GM12865 (cell line): ENCODE measurements at regions not wholly inside any gene's neighbourhood (a gene's known extent, or its start where the extent isn't known, plus 50 kb on each side); places are given as distances from the start of the nearest gene placed in this dataset.

Experiments
- DNase-seq: peaks from one replicate; pipeline ENCODE4 v3.0.0; 2010; ENCODE audit warnings: low read depth
- H3K4me3 ChIP-seq: 2 replicates; pipeline ENCODE4 v1.5.1; 2011; ENCODE audit warnings: mild to moderate bottlenecking, low read depth, low read length, control low read depth
- TF ChIP-seq, protein P1 (sequence below): IDR thresholded peaks from 2 replicates; pipeline ENCODE4 v1.5.1; 2011; ENCODE audit warnings: low read length, control low read depth, low read depth, inconsistent platforms; ENCODE audit not compliant: insufficient read depth; ENCODE audit errors: missing control alignments

DNA sequence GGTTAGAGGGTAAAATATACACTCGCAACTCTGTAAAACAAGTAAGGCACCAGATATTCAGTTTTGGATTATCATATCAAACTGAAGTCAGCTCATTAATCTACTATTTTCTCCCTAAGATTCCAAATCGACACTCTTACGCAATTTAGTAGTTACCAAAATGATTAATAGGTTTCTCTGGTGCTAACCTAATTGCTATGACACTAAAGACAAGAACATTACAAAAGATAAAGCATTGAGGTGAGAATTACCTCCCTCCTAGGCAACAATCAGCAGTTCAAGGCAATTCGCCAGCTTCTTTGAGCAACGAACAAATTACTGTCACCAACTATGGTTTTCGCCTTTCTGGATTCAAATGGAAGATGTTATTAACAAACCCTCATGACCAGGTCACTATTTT is 1305.0 kb downstream of the ROBO2 start:
- DNase-seq = no peak
- H3K4me3 ChIP-seq = no peak overlapping the region
- TF ChIP-seq, protein P1, sequence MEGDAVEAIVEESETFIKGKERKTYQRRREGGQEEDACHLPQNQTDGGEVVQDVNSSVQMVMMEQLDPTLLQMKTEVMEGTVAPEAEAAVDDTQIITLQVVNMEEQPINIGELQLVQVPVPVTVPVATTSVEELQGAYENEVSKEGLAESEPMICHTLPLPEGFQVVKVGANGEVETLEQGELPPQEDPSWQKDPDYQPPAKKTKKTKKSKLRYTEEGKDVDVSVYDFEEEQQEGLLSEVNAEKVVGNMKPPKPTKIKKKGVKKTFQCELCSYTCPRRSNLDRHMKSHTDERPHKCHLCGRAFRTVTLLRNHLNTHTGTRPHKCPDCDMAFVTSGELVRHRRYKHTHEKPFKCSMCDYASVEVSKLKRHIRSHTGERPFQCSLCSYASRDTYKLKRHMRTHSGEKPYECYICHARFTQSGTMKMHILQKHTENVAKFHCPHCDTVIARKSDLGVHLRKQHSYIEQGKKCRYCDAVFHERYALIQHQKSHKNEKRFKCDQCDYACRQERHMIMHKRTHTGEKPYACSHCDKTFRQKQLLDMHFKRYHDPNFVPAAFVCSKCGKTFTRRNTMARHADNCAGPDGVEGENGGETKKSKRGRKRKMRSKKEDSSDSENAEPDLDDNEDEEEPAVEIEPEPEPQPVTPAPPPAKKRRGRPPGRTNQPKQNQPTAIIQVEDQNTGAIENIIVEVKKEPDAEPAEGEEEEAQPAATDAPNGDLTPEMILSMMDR = no peak

DNA sequence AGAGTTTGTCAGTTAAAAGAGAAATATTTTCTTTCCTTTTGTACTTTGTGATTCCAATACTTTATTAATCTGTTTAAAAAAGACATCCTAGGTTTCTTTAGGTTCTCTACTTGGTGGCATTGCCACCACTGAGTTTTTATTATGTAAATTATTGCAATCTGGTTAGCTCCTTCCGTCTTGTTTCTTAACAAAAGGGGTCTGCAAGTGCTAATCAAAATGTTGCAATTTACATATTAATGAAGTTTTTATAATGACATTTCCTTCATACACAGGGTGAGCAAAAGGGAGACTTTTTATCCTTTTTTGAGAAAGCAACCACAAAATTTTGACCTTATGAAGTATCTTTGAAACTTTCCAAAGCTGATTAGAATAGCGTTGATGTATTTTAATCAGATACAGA is 1307.3 kb downstream of the ROBO2 start:
- DNase-seq = no peak
- TF ChIP-seq, protein P1 = no peak
- H3K4me3 ChIP-seq = no peak overlapping the region

DNA sequence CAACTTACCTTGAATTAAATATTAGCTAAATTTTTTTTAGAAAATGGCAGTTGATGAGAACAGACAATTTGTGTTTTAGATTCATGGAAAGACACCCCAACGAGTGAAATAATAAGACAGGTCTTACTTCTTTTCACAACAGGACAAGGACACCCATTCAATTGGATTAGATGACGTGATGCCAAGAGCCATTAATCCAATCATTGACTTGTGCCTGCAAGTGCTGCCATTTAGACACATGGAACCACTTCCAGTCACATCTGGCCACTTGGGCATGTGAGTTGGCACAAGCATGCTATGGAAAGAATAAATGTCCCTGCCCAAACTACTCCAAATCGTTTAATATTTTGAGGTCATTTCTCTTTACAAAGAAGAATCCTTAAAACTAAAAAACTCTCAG is 1308.8 kb downstream of the ROBO2 start:
- TF ChIP-seq, protein P1 = no peak
- DNase-seq = no peak

DNA sequence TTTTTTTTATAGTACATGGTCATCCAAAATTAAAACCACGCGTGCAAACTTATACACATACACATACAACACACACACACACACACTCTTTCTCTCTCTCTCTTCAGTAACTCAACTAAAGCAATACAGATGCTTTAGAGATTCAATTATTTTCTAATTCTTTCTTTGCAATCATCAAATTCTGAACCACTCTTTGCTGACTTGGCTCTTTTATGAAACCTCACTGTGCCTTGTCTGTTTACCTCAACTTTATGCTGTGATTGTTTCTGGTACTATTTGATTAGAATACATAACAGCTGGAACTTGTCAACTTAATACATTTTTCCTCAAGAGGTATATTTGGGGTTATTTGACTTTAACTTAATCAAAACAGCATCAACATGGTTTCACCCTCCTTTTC is 1309.7 kb downstream of the ROBO2 start:
- no peak overlapping the region for H3K4me3 ChIP-seq
- DNase-seq = no peak
- TF ChIP-seq, protein P1 = no peak

More for the DNA sequence above, 1308.8 kb downstream of the ROBO2 start:
- H3K4me3 ChIP-seq = no peak overlapping the region

DNA sequence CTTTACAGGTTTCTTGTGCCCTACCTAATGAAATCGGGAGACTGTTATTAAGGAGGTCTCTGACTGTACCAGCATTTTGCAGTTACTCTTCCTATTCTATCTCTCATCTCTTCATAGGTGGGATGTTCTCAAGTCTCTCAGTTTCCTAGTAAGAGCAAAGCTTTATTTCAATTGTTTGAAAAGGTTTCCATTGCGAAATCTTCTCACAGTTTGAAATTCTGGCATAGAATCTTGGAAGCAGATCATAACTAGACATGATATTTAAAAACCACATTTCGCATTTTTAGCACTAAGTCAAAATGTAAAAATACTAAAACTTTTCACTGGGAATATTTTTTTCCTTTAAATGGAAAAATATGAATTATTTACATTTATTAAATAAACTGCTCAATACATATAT is 1311.4 kb downstream of the ROBO2 start:
- TF ChIP-seq, protein P1 = no peak
- DNase-seq = no peak
- no peak overlapping the region for H3K4me3 ChIP-seq

DNA sequence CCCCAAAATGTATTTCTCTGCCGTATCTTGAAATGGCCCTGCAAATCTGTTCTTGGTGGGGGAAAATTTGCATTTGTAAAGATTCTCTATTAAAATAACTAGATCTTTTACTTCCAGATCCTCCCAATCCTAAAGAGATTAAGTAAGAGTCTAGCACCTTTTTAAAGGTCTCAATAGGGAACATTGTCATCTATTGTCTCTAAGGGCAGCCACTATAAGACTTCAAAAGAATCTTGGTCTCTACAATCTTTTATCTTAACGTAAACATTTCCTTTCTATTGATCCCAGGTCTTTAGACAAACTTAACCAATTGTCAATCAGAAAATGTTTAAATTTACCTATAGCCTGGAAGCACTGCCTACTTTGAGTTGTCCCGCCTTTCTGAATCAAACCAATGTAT is 1313.3 kb downstream of the ROBO2 start:
- TF ChIP-seq, protein P1 = no peak
- DNase-seq = no peak
- no peak overlapping the region for H3K4me3 ChIP-seq

DNA sequence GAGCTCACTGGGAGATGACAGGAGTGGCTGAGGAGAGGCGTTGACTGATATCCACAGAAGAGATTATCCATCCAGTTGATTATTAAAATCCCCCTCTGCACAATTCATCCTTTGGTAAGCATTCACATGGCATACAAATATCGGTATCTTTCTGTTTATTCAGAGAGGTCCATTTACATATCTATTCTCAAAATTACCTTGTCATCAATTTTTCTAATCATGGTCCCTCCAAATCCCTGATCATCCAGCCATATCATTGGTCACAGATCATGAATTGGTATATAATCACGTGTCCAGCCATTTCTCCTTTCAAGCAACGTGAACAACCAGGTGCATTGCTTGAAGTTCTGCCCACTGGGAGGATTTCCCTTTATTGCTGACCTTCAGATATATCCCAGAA is 1321.0 kb downstream of the ROBO2 start:
- TF ChIP-seq, protein P1 = no peak
- DNase-seq = no peak
- H3K4me3 ChIP-seq = no peak overlapping the region
